IPS-11a (cell line): ENCODE measurements at regions not wholly inside any gene's neighbourhood (a gene's known extent, or its start where the extent isn't known, plus 50 kb on each side); places are given as distances from the start of the nearest gene placed in this dataset.

Experiments used
- H3K4me3 ChIP-seq: one replicate; pipeline ENCODE4 v1.5.1; 2013; ENCODE audit warnings: low read depth, low read length, control low read depth

DNA sequence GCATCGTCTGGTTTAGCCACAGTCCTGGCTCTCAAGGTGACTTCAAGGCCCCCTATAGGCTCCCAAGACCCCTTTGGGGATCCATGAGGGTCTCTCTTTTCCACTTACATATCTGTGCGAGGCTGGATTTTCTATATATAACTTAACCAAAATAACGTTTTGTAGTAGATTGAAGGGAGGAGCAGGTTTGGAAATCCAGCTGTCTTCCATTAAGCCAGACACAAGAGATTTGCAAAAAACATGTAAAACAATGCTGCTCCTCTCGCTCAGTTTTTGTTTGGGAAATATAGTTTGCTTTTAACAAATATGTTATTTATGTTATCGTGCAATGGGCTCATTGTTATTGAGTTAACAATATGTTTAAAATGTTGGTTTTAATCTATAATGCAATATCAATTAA lies 811.2 kb downstream of the TYW1 start:
- no peak overlapping the region for H3K4me3 ChIP-seq

DNA sequence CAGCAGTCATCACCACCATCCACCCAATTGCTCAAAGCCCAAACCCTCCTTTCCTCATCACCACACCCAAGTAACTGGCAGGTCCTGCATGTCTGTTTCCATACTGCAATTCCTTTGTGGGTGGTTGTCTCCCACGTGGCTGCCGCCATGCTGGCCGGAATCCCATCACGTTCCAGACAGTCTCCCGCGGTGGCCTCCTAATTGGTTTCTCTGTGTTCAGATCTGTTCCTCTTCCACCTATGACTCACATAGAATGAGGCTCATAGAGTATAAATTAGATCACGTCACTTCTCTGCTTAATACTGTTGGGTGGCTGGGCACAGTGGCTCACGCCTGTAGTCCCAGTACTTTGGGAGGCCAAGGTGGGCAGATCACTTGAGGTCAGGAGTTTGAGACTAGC lies 813.0 kb downstream of the TYW1 start:
- no peak overlapping the region for H3K4me3 ChIP-seq

DNA sequence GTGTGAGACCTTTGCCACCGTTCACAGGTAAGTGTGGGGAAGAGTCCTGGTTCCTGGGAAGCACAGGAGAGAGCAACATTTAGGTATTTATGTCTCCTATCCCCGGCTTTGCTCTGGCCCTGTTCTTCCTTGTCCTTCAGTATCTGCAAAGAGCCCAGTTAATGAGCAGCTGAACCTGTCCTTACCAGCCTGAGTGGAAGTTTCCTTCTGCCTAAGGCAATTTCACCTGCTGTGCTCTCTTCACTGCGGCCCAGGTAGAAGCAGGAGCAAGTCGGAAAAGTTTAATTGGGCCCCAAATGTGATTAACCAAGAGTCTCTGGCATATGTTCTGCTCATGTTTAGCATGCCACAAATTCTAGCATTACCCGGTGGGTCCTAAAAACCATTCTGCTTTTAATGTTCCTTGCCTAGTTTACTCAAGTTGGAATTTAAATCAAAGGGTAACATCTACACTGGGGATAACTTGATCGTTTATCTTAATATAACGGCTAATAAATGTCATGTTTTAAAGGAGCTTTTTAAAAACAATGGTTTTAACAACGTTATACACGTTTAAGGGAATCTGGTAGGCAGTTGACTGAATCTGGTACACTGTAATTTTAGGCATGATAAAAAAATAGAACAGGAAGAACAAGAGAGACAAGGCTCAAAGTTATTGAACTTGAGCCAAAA lies 817.1 kb downstream of the TYW1 start:
- H3K4me3 ChIP-seq, result no peak overlapping the region

DNA sequence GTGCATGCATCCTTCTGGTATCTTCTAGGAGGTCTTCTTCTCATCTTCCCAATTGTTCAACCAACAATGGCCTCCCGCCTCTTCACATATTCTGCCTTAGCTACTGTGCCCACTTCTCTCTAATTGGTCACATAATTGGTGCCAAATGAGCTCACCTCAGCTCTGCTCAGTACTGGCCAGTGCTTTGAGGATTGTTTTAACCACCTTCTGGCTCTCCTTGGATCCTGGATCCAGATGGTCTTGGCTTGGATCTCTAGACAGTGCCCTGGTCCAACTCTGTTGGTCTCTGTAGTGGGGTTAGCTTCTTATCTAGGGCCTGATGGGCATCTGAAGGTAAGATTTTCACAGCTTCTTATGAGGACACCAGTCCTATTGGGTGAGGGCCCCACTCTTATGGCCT lies 820.8 kb downstream of the TYW1 start:
- H3K4me3 ChIP-seq, result no peak overlapping the region

DNA sequence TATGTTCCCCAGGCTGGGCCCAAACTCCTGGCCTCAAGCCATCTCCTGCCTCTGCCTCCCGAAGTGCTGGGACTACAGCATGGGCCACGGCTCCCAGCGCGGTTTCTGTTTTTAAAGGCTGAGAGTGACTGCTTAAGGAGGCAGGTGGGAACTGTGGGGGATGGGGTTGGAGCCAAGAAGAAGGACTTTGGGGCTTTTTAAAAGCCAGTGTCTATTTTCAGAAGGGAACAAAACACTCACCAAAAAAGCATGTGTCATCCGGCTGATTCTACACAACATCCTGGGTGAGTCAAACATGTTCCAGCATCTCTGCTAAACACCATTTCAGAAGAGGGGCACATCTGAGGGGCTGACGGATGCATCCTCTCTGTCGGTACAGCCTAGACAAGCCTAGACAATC lies 824.5 kb downstream of the TYW1 start:
- H3K4me3 ChIP-seq, result no peak overlapping the region

DNA sequence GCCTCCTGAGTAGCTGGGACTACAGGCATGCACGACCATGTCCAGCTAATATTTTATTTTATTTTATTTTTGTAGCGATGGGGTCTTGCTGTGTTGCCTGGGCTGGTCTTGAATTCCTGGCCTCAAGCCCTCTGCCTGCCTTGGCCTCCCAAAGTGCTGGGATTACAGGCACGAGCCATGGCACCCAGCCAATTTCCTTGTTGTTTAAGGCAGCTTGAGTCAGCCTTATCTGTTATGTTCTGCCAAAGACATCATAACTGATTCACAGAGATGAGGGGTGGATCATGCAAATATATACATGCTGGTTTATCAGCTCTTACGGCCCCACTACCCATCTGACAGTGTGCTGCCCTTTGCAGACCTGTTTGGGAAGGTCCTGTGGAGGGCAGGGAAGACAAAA lies 826.7 kb downstream of the TYW1 start:
- H3K4me3 ChIP-seq, result no peak overlapping the region

DNA sequence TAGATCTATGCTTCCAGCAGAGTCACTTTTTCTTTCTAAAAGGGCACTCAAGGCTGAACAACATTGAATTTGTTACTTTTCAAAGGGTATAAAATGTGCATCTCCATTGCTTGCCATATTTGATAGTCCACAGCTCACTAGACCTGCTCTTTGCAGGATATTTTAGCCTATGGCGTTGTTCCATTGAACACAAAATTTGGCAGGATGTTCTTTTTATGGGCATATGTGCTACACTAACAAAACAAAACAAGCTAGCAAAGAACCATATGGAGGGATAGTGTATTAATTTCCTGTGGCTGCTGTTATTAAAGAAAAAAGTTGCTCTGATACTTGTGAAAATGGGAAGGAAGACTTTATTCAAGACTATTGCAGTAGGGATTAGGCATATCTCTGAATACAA lies 828.7 kb downstream of the TYW1 start:
- H3K4me3 ChIP-seq, result no peak overlapping the region

DNA sequence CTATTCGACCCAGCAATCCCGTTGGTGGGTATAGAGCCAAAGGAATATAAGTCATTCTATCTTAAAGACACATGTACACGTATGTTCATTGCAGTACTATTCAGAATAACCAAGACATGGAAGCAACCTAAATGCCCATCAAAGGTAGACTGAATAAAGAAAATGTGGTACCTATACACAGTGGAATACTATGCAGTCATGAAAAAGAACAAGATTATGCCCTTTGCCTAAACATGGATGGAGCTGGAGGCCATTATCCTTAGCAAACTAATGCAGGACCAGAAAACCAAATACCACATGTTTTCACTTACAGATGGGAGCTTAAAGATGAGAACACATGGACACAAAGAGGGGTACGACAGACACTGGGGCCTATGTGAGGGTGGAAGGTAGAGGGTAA lies 845.3 kb downstream of the TYW1 start:
- no peak overlapping the region for H3K4me3 ChIP-seq

DNA sequence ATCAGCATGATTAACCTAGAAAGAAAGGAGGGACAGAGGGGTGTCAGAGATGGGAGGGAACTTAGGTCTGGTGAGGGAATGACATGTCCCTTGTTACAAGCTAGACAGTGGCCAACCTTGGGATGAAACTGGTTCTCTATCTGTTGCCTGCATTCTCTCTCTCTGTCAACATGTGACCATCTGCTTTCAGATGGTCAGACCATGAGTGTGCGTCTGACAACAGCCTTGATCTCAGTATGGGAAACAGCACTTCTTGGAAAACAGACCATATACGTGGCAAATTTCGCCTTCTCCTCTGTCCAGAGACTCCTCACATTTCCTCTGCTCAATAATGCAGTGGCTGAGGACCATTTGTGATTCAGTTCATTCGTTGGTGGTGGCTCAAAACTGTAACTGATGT lies 845.9 kb downstream of the TYW1 start:
- H3K4me3 ChIP-seq, result no peak overlapping the region

DNA sequence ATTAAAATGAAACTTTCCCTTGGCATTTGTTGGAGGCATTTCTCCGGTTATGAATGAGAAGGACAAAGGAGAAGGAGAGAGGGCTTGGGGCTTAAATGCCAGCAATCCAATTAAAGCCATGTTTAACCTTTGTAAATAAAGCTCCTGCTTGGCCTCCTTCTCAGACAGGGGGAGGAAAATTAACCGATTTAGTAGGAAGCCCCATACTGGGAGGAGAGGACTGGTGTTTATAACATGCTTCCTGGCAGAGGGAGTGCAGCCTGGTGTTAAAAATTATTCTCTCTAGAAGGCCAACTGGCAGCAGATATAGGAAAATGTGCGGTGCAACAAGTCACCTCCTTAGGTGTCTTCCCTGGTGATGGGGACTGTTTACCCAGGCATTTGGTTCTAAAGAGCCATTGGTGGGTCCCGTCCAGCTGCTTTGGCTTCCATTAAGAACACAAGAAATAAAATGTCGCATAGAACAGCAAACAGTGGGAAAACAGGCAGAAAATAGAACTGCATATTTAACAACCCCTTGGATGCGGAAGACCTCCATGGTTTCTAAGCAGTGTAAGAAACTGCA lies 846.5 kb downstream of the TYW1 start:
- no peak overlapping the region for H3K4me3 ChIP-seq

DNA sequence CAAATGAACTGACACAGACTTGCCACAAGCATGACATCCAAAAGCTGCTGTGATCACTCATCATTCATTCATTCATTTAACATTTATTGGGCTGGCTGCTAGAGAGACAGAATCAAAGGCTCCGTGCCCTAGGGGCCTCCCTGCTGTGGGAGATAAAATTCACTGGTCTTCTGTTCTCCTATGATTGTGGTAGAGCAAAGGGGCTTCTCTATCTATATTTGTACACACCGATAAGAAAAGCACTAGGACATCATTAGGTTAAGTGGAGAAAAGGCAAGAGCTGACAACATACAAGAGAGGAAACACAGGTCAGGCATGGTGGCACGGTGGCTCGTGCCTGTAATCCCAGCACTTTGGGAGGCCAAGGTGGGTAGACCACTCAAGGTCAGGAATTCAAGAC lies 847.0 kb downstream of the TYW1 start:
- H3K4me3 ChIP-seq, result no peak overlapping the region

DNA sequence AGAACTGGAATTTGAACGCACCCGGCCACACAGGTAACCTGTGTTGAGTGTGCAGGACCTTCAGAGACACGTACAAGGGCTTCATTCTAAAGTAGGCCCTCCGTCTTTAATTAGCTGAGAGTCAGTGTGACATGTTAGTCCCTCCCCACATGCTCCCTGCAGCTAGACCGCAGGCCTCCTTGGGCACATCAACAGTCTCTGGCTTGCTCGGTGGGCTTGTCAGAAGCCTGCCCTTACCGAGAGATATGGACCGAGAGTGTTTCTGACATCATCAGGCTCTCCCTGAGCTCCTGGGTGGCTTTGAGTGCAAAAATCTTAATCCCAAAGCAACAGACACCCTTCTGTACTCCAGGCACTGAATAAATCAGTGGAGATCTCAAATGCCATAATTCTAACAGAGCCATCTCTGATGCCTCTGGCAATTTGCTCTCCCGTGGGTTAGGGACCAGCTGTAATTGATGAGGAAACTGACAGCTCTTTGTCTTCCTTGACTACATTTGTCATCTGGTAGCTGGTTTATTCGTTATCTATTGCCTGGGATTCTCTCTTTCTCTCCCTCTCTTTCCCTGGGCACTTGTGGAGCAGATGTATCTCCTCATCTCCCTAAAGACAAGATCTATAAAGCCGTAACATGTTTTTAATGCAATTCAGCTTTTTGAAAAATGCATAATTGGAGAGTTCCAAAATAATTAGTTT lies 850.6 kb downstream of the TYW1 start:
- H3K4me3 ChIP-seq, result no peak overlapping the region

DNA sequence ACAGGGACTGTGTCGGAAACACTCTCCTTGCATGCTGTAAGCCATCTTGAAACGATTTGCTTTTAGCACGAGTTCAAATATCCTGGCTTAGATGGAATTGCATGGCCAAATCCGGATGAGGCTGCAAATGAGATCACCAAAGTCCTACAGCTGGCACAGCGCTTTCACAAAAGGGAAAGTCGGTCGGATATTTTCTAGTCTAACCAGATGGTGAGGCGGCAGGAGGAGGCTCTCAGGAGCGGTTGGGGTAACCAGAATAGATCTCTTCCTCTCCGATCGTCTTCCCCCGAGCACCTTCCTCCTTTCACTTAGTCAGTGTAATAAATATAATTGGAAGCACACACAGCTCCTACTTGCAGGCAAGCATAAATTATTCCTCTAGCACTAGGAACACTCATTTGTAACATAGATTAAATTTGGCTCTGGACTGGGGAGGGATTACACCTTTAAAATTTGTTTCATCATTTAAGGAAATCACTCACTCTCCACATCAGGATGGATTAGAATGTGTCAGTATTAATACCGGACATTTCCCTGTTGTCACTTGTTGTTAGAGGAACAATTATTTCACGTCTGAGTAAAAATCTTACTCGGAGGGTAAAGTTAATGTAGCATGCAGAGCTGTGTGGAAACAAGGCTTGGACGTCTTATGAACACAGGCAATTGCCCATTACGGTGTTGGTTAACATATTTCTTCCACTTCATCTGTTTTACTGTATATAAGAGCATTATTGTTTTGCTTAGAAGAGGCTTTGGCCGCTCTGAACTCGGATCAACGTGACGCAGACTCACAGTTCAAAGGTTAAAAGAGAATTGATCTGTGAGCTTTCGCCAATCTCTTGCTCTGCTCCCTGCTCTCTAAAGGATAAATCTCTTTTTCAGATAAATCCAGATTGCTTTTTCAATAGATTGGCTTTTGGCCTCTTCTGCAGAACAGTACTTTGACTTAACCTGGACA lies 857.9 kb downstream of the TYW1 start:
- no peak overlapping the region for H3K4me3 ChIP-seq

DNA sequence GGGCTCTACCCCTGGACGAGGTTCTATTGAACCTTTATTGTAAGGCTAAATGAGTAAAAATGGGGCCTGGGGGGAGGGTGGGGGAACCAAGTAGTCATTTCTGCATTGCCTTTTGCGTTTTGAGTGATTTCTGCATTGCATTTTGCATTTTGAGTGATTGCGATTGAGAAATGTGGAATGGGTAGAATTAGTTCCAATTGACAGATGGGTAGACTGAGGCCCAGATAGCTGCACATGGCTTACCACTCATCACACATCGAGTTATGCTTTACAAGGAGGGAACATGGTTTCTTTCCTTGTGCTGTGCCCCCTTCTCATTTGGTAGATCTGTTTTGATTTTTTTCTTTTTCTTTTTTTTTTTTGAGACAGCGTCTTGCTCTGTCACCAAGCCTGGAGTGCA lies 858.7 kb downstream of the TYW1 start:
- no peak overlapping the region for H3K4me3 ChIP-seq

DNA sequence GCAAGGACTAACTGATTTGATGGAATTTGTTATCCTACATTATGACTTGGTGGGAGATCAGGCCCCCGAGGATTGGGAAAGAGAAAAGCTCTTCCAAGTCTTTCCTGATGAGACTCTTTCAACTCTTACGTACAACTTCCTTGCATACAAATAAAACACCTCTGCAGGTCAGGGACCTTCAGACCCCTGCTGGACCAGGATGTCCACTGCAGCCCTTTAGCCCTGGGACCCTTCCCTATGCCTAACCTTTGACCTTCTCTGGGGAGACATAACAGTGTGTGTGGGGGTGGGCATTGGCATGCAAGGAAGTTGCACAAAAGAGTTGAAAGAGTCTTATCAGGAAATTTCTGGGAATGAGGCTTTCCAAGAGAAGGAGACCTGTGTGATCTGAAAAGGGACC lies 859.4 kb downstream of the TYW1 start:
- no peak overlapping the region for H3K4me3 ChIP-seq

DNA sequence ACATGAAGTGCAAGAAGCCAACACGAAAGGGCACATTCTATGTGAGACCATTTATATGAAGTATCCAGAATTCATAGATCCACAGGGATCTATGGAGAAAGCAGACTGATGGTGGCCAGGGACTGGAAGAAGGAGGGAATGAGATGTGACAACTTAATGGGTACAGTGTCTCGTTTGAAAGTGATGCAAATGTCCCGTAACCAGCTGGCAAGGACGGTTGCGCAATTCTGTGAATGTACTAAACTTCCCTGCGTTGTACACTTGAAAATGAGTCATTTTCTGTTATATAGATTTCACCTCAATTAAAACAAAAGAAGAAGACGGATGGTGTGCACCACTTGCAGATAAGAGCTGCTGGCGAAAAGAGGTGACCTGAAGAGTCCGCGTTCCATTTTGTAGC lies 861.1 kb downstream of the TYW1 start:
- H3K4me3 ChIP-seq, result no peak overlapping the region

DNA sequence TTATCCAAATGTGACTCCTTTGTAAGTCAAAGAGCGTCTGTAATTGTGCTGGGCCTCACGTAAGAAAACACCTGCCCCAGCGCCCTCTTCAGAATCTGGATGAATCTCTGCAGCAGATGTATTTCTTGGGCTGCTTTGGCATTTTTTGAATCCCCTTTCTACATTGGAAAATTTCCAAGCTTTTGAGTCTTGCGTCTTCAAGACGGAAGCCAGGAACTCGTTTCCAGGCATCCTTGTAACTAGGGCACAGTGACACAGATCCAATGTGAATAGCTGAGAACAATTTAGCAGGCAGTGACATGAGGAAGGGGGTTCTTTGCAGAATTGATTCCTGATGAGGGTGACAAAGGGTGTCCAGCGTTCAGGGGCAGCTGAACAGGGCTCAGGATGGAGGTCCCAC lies 862.3 kb downstream of the TYW1 start:
- no peak overlapping the region for H3K4me3 ChIP-seq

DNA sequence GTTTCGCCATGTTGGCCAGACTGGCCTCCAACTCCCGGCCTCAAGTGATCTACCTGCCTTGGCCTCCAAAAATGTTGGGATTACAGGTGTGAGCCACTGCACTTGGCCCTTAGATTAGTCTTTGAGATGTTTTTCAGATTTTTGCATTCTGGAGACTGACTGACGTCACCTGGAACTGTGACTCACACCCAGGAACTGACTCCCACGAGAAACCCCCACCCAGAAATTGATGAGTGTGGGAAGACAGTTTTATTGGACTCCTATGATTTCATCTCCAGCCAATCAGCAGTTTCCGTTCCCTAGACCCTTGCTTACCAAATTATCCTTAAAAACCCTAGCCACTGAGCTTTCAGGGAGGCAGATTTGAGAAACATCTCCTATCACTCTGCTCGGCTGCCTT lies 867.3 kb downstream of the TYW1 start:
- H3K4me3 ChIP-seq, result no peak overlapping the region

DNA sequence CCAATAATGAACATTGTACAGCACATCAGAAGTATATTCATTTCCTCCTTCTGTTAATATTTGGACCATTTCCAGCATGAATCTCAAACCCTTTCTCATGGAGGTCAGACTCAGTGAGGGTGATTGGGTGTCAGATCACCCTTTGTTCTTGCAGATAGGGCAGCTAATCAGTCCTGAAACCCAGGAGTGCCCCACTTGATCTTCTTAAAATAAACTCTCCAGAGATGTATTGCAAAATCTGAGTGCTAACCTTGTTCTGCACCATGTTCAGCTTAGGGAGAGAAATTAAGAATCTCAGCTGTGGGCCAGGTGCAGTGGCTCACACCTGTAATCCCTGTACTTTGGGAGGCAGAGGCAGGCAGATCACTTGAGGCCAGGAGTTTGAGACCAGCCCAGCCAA lies 869.4 kb downstream of the TYW1 start:
- H3K4me3 ChIP-seq, result no peak overlapping the region

DNA sequence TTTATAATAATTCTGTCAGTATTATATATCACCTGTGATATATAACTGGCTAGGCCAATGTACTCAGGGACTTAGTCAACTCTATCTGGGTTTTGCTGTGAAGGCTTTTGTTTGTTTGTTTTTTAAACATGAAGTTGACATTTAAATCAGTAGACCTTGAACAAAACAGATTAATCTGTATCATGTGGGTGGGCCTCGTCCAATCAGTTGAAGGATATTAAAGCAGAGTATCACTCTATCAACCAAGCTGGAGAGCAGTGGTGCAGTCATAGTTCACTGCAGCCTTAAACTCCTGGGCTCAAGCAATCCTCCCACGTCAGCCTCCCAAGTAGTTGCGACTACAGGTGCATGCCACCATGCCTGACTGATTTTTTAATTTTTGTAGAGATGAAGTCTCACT lies 870.2 kb downstream of the TYW1 start:
- H3K4me3 ChIP-seq, result no peak overlapping the region

DNA sequence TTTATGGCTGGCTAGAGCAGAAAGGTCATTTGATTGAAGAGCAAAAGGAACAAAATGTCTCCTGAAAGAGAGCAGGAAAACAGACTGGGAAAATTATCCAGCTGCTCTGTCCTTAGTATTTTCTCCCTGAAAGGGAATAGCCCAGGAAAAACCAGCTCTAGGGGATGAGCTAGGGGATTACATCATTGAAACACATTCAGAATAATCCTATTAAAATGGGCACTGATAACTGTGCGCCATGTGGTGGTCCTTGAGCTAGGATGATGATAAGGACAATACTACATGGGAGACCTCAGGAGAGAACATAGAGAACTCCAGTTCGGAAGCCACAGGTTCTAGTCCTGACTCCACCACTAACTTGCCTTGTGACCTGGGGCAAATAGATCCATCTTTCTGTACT lies 873.8 kb downstream of the TYW1 start:
- H3K4me3 ChIP-seq, result no peak overlapping the region

DNA sequence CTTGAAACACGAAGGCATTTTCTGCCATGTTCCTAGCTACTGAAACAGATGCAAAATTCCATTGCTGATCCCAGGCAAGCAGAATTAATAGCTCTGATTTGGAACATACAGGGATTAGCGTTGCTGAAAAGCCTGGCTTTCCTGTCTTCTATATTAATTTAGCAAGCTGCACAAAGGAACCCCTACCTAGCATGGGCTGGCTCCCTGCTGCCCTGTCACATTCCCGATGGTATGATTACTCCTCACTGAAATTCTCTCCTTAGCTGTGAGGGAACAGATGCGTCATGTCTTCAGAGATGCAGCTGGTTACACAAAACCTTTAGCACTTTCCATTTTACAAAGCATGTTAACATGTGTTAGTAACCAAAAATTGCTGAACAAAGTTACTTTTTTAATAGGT lies 878.9 kb downstream of the TYW1 start:
- no peak overlapping the region for H3K4me3 ChIP-seq
